DMS114 treated with DMSO at 0.1 percent for 48 hours (cell line): ENCODE measurements at regions not wholly inside any gene's neighbourhood (a gene's known extent, or its start where the extent isn't known, plus 50 kb on each side); places are given as distances from the start of the nearest gene placed in this dataset.
"Not testable (repeated sequence)": the region's sequence is repeated elsewhere in the genome, so short reads cannot be mapped to it uniquely, and the experiment has no call there.

ENCODE experiments used
- DNase-seq: peaks from one replicate; lab custom pipeline; 2025; ENCODE audit not compliant: unreplicated experiment; lab: John Stamatoyannopoulos, UW

DNA sequence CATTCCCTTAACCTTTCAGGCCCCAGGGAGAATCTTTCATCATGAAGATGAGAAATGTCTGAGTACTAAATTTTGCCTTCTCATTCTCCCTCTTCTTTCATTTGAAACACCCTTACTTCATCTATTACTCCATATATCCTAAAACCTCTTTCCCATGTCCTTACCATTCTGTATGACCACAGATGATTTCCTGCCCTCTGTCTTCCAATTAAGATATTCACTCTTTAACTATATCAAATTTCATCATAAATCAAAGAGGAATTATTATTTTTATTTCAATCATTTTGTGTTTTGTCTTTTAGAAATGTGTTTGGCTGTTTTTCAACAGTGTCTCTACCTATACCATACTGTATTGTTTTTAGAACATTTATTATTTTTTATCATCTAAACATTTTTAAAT lies 964.9 kb upstream of the KLHL29 start:
- DNase-seq: no peak

DNA sequence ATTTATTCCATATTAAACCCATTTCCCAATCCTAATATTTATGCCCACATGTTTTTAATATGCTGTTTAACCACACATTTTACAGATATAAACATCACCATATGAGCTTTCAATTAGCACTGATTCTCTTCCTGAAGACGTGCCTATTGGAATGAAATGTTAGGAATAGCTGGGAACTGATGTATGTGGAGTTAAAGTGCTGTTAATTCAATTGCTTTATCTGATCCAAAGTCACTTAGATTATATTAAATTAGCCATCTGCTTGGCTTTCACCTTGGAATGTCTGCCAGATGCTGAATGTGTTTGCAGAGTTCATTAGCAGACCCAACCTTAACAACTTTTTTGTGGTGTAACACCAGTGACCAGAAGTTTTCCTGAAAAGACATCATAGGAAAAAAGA lies 942.9 kb upstream of the KLHL29 start:
- DNase-seq: no peak

DNA sequence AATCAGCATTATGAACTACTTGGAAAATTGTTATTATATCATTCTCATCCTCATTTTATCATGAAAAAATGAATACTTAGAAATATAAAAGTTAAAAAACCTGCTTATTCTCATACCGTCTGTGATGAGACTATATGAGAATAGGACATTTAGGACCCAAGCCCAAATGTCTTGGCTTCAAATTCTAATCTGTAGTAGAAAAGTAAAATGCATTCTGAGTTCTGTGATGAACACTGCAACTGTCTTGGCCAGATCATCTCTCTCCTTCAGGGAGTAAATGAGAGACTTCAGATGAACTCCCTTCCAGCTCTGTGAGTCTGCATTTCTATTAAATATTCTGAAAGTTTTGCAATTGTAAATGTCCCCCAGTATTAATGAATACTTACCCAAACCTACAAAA lies 940.7 kb upstream of the KLHL29 start:
- no peak for DNase-seq

DNA sequence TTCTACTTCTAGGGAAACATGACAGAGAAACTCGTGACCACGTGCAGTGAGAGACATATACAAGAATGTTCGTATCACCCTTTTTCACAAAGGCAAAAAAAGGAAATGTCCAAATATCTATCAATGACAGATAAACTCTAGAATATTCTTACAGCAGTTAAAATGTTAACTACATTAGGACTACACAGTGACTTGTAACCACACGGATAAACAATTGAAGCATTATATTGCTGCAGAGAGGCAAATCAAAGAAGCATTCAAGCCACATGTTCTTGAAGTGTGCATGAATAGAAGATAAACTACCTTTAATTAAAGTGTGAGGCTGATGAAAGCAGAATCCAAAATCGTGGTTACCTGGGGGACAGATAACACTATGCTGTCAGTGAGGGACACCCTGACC lies 935.3 kb upstream of the KLHL29 start:
- no peak for DNase-seq

DNA sequence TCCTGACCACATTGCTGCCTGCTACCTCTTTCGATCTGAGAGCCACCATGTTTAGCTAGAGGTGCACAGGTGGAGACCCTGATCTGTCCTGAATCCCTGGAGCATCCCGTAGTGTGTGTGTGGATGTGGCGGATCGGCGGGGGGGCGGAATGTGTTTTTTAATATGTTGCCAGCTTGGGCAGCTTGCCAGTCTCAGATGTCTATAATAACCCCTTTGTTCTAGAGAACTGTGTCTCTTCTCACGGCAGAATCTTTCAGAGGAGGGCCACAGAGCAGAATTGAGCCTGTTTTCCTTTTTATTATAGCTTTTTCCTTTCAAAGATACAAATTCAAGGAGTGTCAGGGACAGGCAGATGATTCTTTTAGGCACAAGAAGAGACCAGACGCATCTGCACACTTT lies 934.1 kb upstream of the KLHL29 start:
- no peak for DNase-seq

DNA sequence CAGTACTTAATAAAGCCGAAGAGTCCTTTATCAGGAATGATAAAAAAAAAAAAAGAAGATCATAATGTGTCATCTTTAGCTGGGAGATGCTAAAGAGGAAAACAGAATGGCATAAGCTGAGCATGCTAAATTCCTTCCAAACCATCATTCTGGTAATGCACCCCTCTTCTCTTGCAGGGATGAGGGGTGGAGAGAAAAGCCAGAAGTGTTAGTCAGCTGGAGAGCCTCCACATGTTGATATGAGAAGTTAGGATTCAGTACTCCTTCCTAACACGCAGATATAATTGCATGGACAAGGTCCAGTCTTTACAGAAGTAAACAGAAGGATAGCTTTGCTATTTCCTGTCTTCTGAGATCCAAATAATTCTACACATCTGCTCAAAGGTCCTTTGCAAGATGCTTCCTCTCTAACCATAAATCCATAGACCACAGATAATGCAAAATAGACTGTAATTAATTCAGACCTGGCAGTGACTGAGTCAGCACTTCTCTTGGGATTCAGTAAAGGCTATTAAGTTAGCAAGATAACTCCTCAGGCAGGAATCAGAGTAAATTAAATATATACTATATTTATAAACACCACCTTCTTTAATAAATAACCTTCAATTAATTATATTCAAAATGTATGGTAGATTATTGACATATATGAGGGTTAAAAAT lies 930.0 kb upstream of the KLHL29 start:
- no peak for DNase-seq

DNA sequence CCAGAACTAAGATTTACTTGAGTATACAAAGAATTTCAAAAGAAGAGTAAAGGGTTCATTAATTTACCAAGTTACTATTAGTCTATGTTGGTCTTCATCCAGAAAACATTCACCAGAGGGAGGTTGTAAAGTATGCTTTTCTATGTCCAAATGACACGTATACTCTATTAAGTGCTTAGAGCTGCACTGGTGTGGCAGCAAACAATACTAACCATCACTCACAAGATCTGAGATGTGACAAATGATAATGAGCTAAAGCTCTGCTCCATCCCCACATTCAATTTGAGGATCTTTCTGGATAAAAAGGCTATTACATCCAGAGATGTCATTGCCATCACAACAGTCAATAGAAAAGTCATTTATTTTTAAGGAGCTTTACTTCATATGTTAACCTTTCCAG lies 926.5 kb upstream of the KLHL29 start:
- no peak for DNase-seq

DNA sequence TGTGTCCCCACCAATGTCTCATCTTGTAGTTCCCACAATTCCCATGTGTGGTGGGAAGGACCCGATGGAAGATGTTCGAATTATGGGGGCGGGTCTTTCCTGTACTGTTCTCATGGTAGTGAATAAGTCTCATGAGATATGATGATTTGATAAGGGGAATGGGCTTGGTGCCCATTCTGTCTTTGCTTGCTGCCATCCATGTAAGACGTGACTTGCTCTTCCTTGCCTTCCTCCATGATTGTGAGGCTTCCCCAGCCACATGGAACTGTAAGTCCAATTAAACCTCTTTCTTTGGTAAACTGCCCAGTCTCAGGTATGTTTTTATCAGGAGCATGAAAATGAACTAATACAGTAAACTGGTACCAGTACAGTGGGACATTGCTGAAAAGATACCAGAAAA lies 909.9 kb upstream of the KLHL29 start:
- DNase-seq: not testable (repeated sequence)

DNA sequence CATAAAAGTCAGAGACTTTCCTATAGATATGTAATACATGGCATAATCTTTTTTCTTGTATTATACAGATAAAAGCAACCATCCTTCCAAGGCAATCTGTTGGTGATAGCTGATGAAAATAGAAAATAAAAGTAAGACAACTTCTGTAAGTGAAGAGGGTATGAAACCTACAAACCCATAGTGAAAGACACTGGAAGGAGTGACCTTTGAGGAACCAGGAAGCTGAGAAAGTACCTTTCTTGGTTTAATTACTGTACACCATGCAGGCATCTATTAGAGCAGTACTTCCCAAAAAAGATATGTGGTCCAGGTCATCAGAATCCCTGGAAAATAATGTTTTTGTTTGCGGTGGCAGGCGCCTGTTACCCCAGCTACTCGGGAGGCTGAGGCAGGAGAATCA lies 906.6 kb upstream of the KLHL29 start:
- no peak for DNase-seq

DNA sequence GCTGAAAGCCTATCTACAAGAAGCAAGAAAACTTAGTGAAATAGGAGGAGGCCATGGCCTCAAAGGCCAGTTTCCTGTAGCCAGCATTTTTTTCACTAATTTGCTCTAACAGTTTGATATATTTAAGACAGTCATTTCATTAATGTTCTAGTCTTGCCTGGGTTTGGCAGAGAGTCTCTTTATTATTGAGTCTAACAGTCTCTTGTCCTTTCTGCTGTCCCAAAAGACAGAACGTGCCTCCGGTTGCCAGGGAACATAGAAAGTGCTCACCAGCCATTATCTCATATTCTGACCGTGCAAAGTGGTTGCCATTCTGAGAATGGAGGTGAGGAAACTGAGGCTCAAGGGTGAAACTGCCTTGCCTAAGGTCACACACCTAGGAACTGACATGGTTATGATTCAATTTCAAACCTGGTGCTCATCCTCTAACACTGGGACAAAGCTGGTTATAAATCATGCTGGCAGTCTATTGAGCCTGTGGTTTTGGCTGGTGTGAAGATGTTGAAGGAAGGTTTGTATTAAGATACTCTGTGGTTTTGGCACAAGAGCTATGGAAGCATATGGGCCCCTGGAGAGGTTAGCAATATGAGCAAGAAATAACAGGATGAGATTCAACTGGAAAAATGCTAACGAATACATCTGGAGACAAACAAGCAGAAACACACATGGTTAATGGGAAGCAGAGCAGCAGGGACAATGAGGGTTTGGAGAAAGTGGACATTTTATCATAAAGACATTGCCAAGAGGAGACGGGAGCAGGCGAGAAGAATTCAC lies 903.3 kb upstream of the KLHL29 start:
- no peak for DNase-seq

DNA sequence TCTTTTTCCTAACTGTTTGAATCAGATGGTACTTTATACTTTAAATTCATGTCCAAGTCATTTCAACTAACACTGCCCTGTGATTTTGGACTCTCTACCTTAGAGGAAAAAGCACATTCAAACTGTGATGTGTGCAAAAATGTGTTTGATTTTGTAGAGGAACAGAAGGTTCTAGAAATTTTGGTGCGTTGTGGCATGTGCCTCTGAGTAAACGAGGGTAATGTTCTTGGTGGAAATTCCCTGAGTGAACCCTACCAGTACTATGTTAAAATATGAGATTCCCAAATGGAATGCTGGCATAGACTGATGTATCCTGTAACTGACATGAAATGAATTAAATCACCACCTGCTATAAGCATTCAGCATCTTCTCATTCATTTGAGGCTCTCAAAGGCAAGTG lies 901.9 kb upstream of the KLHL29 start:
- no peak for DNase-seq

DNA sequence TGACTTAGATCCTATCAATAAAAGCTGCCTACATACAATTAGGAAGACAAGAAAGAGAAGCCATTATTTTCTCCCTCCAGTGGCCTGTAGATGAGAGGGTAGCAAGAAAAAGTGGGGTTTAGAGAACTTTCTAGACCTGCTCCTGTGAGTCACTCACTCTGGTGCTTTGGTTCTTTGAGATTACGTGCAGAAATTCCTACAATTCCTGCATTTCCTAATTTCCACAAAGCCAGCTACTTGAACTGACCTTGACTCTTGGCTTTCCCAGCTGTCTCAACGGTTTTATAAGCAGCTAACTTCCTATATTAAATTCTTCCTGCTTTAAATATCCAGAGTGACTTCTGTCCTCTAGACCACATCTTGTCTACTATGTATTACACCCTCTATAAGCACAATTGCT lies 899.5 kb upstream of the KLHL29 start:
- no peak for DNase-seq

DNA sequence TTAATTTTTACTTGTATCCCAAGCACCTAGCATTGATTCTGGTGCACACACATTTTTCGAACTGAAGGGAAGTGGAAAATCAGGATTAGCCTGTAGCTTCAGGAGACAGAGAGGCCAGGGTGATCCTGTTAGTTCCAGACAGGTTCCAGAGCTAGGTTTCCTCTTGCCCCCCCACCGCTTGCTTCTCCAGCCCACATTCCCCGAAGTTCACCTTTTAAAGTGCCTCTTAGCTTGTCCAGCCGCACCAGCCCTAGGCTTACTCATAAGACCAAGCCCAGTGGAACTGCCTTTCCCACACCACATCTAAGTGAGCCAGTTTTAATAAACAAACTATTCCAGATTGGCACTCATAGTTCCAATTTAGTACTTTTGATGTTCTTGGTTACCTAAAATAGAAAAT lies 898.6 kb upstream of the KLHL29 start:
- DNase-seq: no peak

DNA sequence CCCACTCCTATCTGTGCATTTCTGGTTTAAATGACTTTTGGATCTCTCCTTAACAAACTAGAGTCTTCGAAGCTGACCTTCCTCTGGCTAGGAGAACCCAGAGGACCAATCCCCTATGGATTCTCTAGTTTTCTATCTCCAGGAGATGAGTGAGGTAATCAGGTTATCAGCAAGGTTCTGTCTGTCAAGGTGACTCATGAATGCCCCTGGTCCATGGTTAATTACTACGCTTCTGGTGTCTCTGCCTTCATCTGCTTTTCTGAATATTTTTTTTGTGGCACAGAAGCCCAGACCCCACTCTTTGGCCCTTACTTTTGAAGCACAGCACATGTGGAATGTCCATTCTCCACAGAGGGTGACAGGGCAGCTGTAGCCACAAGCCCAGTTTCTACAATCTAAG lies 897.9 kb upstream of the KLHL29 start:
- DNase-seq: no peak

DNA sequence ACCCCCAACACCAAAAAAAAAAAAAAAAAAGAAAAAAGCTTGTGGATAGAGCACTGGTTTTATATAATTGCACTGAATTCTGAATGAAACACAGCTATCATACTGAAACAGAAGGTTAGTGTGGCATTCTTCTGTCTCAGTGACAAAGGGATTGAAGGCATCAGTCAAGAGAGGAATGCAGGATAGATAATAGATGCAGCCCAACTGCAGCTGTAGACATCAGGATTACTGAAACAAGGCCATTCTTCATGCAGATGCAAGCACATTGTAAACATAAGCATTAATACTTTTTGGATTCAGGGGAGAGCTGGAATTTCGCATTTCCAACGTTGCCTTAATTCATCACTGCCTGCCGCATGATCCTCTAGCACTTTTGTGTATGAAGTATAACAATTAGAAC lies 897.4 kb upstream of the KLHL29 start:
- DNase-seq: no peak

DNA sequence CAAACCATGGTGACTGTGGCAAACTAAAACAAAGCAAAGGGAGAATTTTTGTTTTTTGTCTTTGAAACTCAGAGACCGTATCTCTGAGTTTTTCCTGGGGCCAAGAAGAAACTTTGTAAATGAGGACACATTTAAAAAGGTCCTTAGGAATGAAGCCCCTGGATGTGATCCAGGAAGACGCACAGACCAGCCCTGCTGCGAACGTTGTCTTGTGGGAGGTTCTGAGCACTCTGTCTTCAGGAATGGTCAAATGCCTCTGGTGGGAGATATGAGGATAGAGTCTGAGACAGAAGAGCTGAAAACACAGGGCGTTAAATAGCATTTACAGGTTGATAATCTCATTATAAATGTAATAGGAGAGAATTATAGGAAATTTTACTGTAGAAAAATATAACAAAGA lies 893.5 kb upstream of the KLHL29 start:
- no peak for DNase-seq

DNA sequence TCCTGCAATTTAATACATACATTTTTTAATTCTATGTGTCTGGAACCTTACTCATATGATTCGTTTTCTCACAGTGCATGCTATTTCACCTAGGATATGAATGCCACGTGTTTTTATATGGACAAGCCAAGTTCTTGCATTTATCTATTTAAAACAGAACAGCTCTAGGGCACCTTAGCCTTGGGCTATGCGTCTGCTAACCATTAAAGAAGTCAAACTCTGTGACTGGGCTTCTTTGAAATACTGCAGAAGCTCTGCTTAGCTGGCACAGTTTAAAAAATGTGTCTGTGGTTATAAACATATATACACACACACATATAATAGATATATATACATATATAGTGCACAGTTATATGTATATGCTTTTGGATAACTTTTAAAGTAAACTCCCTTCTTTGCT lies 890.8 kb upstream of the KLHL29 start:
- no peak for DNase-seq

DNA sequence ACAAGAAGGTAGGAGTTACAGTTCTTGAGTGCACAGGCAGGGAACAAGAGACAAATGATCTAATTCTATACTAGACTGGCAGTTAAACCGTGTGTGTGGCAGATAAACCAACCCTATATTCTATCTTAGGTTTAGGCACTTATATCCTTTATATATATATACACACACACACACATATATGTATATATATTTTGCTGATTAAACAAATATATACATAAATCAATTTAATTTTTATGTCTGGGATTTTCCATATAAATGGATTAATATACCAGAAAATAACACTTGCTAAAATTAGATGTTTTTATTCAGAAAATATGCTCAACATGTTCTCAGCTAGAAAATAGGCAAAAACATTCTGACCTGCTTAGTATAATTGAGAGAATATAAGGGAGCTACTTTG lies 887.9 kb upstream of the KLHL29 start:
- DNase-seq: no peak

DNA sequence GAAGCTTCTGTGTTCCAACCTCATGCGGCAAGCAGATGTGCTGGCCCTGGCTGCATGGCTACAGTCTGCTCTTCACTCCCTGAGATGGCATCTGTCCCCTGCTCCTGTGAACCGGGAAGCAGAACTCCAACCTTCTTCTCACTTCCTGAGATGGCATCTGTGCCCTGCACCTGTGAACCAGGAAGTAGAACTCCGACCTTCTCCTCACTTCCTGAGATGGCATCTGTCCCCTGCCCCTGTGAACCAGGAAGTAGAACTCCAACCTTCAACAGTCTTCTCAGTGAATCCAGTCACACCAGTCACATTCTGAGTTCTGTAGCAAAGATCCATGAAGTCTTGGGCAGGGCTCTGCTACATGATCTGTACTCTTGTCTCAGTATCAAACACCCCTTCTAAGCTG lies 887.2 kb upstream of the KLHL29 start:
- DNase-seq: no peak

DNA sequence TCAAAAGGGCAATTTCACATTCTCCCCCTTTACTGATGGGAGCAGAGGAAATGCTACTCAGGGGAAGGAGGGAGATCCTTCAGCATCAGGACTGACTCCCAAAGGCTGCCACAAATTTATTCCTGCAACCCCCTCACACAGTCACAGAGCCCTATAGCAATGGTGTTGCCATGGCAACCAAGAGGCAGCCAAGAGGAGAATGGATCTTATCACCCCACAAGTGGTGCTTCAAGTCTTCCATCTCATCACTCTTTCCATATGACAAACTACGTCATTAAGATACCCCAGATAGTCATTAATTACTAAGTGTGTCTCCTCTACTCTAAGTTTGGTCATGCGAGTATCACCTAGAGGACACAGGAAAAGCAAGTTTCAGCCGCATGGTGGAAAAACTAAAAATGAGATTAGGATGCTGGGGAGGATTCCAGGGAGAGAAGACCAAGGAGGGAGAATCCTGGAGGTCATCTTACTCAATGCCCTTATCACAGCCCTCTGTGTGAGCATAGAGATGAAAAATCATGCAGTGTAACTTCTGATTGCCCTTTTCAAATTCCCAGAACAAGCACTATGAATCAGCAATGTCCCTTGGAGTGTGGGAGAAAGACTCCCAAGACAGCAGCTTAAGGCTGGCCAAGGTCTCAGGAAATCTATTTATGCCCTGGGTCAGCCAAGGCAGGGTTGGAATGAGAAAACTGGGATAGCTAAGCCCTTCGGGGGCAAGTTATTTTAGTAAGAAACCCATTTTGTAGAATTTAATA lies 885.7 kb upstream of the KLHL29 start:
- no peak for DNase-seq

DNA sequence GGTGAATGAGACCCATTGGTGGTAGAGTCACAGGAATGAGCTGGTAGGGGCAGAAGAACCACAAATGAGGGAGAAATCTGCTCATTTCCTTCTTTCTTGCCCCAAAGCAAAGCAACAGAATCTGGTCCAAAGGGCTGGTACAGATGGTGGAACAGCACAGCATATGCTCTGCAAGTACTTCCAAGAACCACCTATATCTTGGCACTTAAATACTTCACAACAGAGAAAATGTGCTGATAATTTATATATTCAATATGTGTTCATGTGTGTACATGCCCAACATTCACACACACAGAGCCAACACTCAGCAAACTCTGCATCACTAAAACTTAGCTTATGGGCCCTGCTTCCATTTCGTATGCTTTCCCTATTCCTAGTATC lies 884.4 kb upstream of the KLHL29 start:
- DNase-seq: no peak

DNA sequence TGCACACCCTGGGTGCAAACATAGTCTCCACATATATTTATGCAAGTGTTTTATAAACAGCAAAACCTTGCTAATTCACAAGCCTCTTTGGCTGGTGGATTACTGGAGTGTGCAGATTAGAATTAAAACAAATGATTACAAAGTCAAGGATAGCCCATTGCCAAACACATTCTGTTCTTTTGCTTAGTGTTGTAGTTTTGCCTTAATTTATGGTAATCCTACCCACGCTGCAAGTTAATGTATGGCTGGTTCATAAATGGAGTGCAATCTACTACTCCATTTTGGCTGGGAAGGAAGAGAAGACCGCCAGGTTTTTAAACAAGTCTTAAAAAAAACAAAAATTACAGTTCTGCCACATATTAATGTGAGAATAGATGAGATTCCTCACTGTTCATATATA lies 883.1 kb upstream of the KLHL29 start:
- no peak for DNase-seq
